HCT116 (cell line): ENCODE measurements at regions not wholly inside any gene's neighbourhood (a gene's known extent, or its start where the extent isn't known, plus 50 kb on each side); places are given as distances from the start of the nearest gene placed in this dataset.

Experiments used
- ATAC-seq: fragments of 200-7000 bp; cut with Tn5 transposase; 2 replicates; pipeline ENCODE4 v1.9.1; 2020; ENCODE audit warnings: mild to moderate bottlenecking, moderate library complexity
- BruUV-seq: library from RNA; stranded (reverse); fragments of 400-500 nt; replicated peaks from 2 replicates; lab custom pipeline; 2021; lab: Mats Ljungman, UMichigan
- CTCF ChIA-PET: fragments of 300-600 bp; sonication (Branson Sonifier 250); formaldehyde crosslinking; loops from one replicate; lab custom pipeline; 2021; ENCODE audit warnings: antibody characterized with exemption; lab: Charles Lee
- POLR2A ChIA-PET: fragments of 300-600, 350-600 bp; sonication (Branson Sonifier 250); formaldehyde crosslinking; loops from one replicate; lab custom pipeline; 2021; ENCODE audit warnings: antibody characterized with exemption; lab: Charles Lee
- RAD21 ChIA-PET, 2 experiments: fragments of 300-600 bp; sonication (Branson Sonifier 250); formaldehyde crosslinking; loops; one replicate each; lab custom pipeline; 2023; ENCODE audit warnings: low total read pairs in 2 of 2; ENCODE audit not compliant: uncharacterized antibody in 2 of 2, unreplicated experiment in 2 of 2, low non-redundant PET in 1 of 2; lab: Charles Lee
- DNase-seq: peaks from one replicate; pipeline ENCODE4 v3.0.0-alpha.2; 2010; ENCODE audit warnings: low read depth, low spot score
- H2AFZ ChIP-seq: fragments of 200-600 bp; shearing (Covaris generic), sonication (generic); 2 replicates; pipeline ENCODE4 v1.6.1; 2017; ENCODE audit warnings: low read depth, mixed run types, mixed read lengths, antibody characterized with exemption, low read length; ENCODE audit not compliant: poor library complexity, severe bottlenecking
- H3K27ac ChIP-seq: 2 replicates; pipeline ENCODE4 v1.5.1; 2012; ENCODE audit warnings: low read depth, low read length
- H3K27me3 ChIP-seq: fragments of 200-600 bp; sonication (generic); 2 replicates; pipeline ENCODE4 v1.6.1; 2016; ENCODE audit warnings: mixed run types, low read length, mixed read lengths; ENCODE audit not compliant: insufficient read depth
- H3K36me3 ChIP-seq, 2 experiments: fragments of 200-500 bp in 1 of 2; fragments of 200-600 bp in 1 of 2; sonication (Bioruptor generic) in 1 of 2; sonication (generic) in 1 of 2; 2 replicates each; pipeline versions ENCODE4 v1.5.1 to v1.6.1; 2014 to 2016; ENCODE audit warnings: low read length in 2 of 2, inconsistent platforms in 1 of 2, mixed read lengths in 1 of 2, mixed run types in 1 of 2; ENCODE audit not compliant: insufficient read depth in 2 of 2, control insufficient read depth in 1 of 2
- H3K4me1 ChIP-seq, 2 experiments: fragments of 200-600 bp in 1 of 2; sonication (generic) in 1 of 2; 2 replicates each; pipeline versions ENCODE4 v1.5.1 to v1.6.1; 2012 to 2017; ENCODE audit warnings: low read length in 2 of 2, inconsistent platforms in 1 of 2, mild to moderate bottlenecking in 1 of 2, mixed read lengths in 1 of 2, mixed run types in 1 of 2, moderate library complexity in 1 of 2; ENCODE audit not compliant: insufficient read depth in 2 of 2, control insufficient read depth in 1 of 2
- H3K4me2 ChIP-seq: fragments of 200-600 bp; sonication (generic); 2 replicates; pipeline ENCODE4 v1.6.1; 2017; ENCODE audit warnings: mixed run types, low read length, mixed read lengths
- H3K4me3 ChIP-seq, 2 experiments: fragments of 200-600 bp in 1 of 2; sonication (generic) in 1 of 2; replicated peaks in 1 of 2; 2 replicates each; pipeline ENCODE4 v1.5.1; 2011 to 2016; ENCODE audit warnings: low read length in 2 of 2, control low read depth in 1 of 2, low read depth in 1 of 2, mild to moderate bottlenecking in 1 of 2, mixed read lengths in 1 of 2, mixed run types in 1 of 2
- H3K79me2 ChIP-seq: fragments of 200-600 bp; sonication (generic); 2 replicates; pipeline ENCODE4 v1.6.1; 2017; ENCODE audit warnings: mild to moderate bottlenecking, mixed run types, low read length, moderate library complexity, mixed read lengths; ENCODE audit not compliant: insufficient read depth
- H3K9ac ChIP-seq: fragments of 200-600 bp; sonication (generic); 2 replicates; pipeline ENCODE4 v1.6.1; 2016; ENCODE audit warnings: low read length, mixed read lengths
- H3K9me2 ChIP-seq: fragments of 200-600 bp; sonication (generic), shearing (Covaris generic); 2 replicates; pipeline ENCODE4 v1.6.1; 2017; ENCODE audit warnings: mixed run types, mild to moderate bottlenecking, moderate library complexity; ENCODE audit not compliant: insufficient read depth
- H3K9me3 ChIP-seq, 2 experiments: fragments of 200-500 bp in 1 of 2; fragments of 200-600 bp in 1 of 2; sonication (Bioruptor generic) in 1 of 2; sonication (generic) in 1 of 2; 2 replicates each; pipeline ENCODE4 v1.6.1; 2014 to 2017; ENCODE audit warnings: low read length in 2 of 2, mixed read lengths in 2 of 2, inconsistent platforms in 1 of 2, low read depth in 1 of 2, mild to moderate bottlenecking in 1 of 2, mixed run types in 1 of 2, moderate library complexity in 1 of 2; ENCODE audit not compliant: control insufficient read depth in 1 of 2, insufficient read depth in 1 of 2
- H4K20me1 ChIP-seq: fragments of 200-600 bp; sonication (generic), shearing (Covaris generic); 2 replicates; pipeline ENCODE4 v1.6.1; 2017; ENCODE audit warnings: mixed run types, mild to moderate bottlenecking, moderate library complexity; ENCODE audit not compliant: insufficient read depth
- CEBPB ChIP-seq: IDR thresholded peaks from 2 replicates; pipeline ENCODE4 v1.6.1; 2012; ENCODE audit warnings: low read depth
- FOSL1 ChIP-seq: IDR thresholded peaks from 2 replicates; pipeline ENCODE4 v1.6.1; 2012; ENCODE audit warnings: low read depth
- POLR2AphosphoS5 ChIP-seq: IDR thresholded peaks from 2 replicates; pipeline ENCODE4 v1.6.1; 2011; ENCODE audit warnings: mild to moderate bottlenecking, low read depth, low read length, moderate library complexity
- RAD21 ChIP-seq: IDR thresholded peaks from 2 replicates; pipeline ENCODE4 v1.6.1; 2012; ENCODE audit warnings: low read depth, mild to moderate bottlenecking
- SRF ChIP-seq: IDR thresholded peaks from 2 replicates; pipeline ENCODE4 v1.6.1; 2012; ENCODE audit warnings: low read depth
- YY1 ChIP-seq: IDR thresholded peaks from 2 replicates; pipeline ENCODE4 v1.6.1; 2011; ENCODE audit warnings: low read length, low read depth, moderate library complexity, mild to moderate bottlenecking; ENCODE audit not compliant: insufficient replicate concordance; ENCODE audit errors: extremely low read depth
- ZNF274 ChIP-seq: fragments of 200-500 bp; sonication (Bioruptor generic); IDR thresholded peaks from 2 replicates; pipeline ENCODE4 v1.6.1; 2014; ENCODE audit warnings: mild to moderate bottlenecking, low read depth, low read length, inconsistent platforms
- intact Hi-C: fragments of 100-400 bp; cut with micrococcal nuclease; formaldehyde crosslinking; loops from 2 replicates; pipeline ENCODE4 v1.10.0; 2022
- TF ChIP-seq, protein P1 (sequence below): IDR thresholded peaks from 2 replicates; pipeline ENCODE4 v1.6.1; 2012
- TF ChIP-seq, protein P2 (sequence below), 3 experiments: fragments of 200-600 bp in 1 of 3; sonication (generic) in 1 of 3; IDR thresholded peaks in 2 of 3; conservative IDR thresholded peaks in 1 of 3; 2 replicates each; pipeline ENCODE4 v1.5.1; 2012 to 2017; ENCODE audit warnings: low read depth in 2 of 3, low read length in 2 of 3, antibody characterized with exemption in 1 of 3, borderline replicate concordance in 1 of 3, control low read depth in 1 of 3, mild to moderate bottlenecking in 1 of 3, mixed read lengths in 1 of 3, mixed run types in 1 of 3, moderate library complexity in 1 of 3; ENCODE audit not compliant: insufficient read depth in 1 of 3

DNA sequence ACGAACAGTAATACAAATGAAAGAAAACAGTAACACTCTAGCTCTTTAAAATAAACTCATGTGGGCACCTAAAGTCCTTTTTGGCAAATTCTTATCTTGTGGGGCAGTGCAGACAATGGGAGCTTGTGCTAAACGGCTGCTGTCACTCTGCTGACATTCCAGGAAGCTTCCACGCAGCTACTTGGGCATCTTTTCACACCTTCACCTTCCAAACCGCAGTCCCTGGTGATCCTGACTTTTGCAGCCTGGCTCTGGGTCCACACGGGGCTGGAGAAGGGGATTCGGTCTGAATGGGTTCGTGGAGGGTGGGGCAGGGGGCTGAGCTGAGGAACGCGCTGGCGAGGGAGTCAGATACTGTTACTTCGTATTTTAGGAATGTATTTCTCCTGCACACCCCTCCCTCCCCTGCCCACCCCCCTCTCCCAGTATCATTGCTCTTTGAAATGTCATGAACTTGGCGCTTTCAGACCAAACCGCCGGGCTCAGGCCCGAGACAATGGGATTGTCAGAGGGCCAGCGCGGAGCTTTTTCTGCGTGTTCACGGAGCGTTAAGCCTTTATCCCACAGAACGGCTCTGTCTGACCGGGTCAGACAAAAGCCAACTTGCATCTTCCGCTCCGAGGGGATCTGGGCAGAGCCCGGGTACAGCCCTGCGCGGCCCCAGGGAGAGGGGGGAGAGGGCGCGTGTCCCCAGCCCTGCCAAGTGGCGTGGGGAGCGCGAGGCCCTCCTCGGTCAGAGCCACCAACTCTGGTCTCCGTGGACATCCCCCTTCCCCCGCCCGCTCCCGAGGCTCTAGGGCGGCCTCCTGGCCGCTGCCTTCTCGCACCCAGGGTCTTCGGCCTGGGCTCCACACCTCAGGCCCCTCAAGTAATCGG is 76.7 kb upstream of the EN2 start:
- intact Hi-C loops = loop anchor here (1.0 to 10.0 kb wide), 2 partner anchors 154 to 387 kb away; no protein-coding TSS in a partner anchor
- H3K4me1 ChIP-seq = peaks cover 0 to 4% of the 10 kb centered on the region in 2 experiments; a peak in 2 of 4 replicates
- POLR2A ChIA-PET = no interaction called here
- H3K9me2 ChIP-seq = no peaks in the 10 kb centered on the region
- H3K27me3 ChIP-seq = peaks cover 27% of the 10 kb centered on the region
- no peak overlapping the region for H3K9ac ChIP-seq
- CTCF ChIA-PET = interaction anchor here (1.2 to 1.5 kb wide), 5 partner anchors 15 to 36 kb away, joined by 3 to 6 read pairs (median 5); no protein-coding TSS in a partner anchor
- H3K4me3 ChIP-seq = no peak overlapping the region
- no peaks in the 10 kb centered on the region for H3K36me3 ChIP-seq
- no peaks in the 10 kb centered on the region for H3K79me2 ChIP-seq
- H3K27ac ChIP-seq = no peak overlapping the region
- no peak overlapping the region for H2AFZ ChIP-seq
- no TSS peak for BruUV-seq
- RAD21 ChIA-PET = no interaction called here
- DNase-seq (no peak), ATAC-seq (no peak)
- no peaks in the 10 kb centered on the region for H4K20me1 ChIP-seq
- no peak overlapping the region for H3K4me2 ChIP-seq
- H3K9me3 ChIP-seq = no peaks in the 10 kb centered on the region
- no peak for TF ChIP-seq FOSL1
- TF ChIP-seq, protein P1, sequence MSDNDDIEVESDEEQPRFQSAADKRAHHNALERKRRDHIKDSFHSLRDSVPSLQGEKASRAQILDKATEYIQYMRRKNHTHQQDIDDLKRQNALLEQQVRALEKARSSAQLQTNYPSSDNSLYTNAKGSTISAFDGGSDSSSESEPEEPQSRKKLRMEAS = no peak

DNA sequence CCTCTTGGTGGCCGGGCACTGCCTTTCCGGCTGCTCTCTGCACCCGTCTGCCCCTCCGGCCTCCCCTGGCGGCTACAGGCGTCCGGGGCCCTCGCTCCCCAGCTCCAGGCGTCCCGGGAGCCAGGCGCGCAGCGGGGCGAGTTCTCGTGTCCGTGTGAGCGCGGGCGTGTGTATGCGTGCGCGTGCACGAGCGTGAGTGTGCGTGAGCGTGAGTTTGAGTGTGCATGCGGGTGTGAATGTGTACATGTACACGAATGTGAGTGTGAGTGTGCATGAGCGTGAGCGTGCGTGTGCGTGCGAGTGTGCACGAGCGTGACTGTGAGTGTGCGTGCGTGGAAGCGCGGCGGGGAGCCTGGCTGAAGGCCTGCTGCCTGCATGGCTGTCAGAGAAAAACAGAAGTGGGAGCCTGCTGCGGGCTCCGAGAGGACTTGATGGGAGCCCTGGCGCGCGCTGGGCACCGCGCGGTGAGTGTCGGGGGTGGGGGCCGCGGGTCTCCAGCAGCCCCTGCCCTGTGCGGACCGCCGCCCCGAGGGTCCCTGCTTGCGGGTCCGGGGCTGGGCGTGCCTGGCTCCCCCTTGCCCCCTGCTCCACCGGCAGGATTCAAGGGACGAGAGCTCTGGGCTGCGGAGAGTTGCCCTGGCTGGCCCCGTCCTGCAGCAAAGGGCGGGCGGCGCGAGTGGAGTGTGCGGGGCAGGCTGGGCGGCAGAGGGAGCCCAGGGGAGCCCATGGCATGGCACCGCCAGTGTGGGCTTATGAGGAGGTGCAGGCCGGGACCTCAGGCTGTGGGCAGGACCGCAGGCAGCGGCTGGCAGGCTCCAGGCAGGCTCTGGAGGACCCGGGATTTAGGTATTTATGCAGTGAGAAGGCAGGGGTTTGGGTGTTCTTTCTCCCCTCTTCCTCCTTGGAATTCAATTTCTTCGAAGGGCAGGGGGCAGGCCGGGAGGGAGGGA is 75.8 kb upstream of the EN2 start:
- POLR2A ChIA-PET = no interaction called here
- intact Hi-C loops = loop anchor here (10.0 kb wide), 1 partner anchor 153 kb away; no protein-coding TSS in a partner anchor
- Histone ChIP-seq H3K9ac (no peak overlapping the region), H3K9me2 (no peaks in the 10 kb centered on the region), H4K20me1 (no peaks in the 10 kb centered on the region), H2AFZ (no peak overlapping the region), H3K4me2 (no peak overlapping the region), H3K9me3 (no peaks in the 10 kb centered on the region), H3K36me3 (no peaks in the 10 kb centered on the region), H3K79me2 (no peaks in the 10 kb centered on the region), H3K4me3 (no peak overlapping the region), H3K4me1 (peaks cover 0 to 4% of the 10 kb centered on the region in 2 experiments; a peak in 2 of 4 replicates), H3K27ac (no peak overlapping the region), H3K27me3 (peaks cover 24% of the 10 kb centered on the region)
- CTCF ChIA-PET = interaction anchor here (1.2 kb wide), 1 partner anchor 37 kb away, joined by 3 read pairs; no protein-coding TSS in a partner anchor
- RAD21 ChIA-PET = no interaction called here
- ATAC-seq = no peak
- TF ChIP-seq RAD21 = no peak
- no peak for TF ChIP-seq YY1
- TF ChIP-seq SRF = no peak
- no peak for TF ChIP-seq POLR2AphosphoS5
- TF ChIP-seq ZNF274 = no peak
- TF ChIP-seq, protein P2, sequence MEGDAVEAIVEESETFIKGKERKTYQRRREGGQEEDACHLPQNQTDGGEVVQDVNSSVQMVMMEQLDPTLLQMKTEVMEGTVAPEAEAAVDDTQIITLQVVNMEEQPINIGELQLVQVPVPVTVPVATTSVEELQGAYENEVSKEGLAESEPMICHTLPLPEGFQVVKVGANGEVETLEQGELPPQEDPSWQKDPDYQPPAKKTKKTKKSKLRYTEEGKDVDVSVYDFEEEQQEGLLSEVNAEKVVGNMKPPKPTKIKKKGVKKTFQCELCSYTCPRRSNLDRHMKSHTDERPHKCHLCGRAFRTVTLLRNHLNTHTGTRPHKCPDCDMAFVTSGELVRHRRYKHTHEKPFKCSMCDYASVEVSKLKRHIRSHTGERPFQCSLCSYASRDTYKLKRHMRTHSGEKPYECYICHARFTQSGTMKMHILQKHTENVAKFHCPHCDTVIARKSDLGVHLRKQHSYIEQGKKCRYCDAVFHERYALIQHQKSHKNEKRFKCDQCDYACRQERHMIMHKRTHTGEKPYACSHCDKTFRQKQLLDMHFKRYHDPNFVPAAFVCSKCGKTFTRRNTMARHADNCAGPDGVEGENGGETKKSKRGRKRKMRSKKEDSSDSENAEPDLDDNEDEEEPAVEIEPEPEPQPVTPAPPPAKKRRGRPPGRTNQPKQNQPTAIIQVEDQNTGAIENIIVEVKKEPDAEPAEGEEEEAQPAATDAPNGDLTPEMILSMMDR (IDR thresholded peaks at IDR 0.05 in 2 of 3, conservative IDR thresholded peaks at IDR 0.05 in 1 of 3; ENCODE audit: borderline replicate concordance in 1 of 3, insufficient read depth in 1 of 3, low read depth in 2 of 3, low read length in 2 of 3) = no peak
- TF ChIP-seq FOSL1 = no peak
- TF ChIP-seq CEBPB = no peak
- DNase-seq = no peak
- BruUV-seq = no TSS peak
